ENCODE measurements at regions not wholly inside any gene's neighbourhood (a gene's known extent, or its start where the extent isn't known, plus 50 kb on each side); places are given as distances from the start of the nearest gene placed in this dataset.

DNA sequence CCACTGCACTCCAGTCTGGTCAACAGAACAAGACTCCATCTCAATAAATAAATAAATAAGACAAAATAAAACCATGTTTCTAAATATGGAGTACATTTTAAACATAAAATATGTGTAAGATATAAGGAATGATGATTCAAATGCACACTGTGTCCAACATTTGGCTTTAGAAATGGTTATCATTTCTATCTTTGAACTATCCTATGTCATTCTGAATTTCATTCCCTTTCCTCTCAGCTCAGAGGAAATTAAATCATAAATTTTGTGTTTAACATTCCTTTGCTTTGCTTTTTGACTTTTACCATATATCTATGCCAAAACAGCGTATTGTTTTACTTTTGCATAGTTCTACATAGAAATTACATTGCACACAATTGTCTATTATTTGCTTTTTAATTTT is 130.9 kb downstream of the GNAT3 start:
- Histone ChIP-seq H3K4me1 (ENCODE audit: control insufficient read depth in 4 of 4, insufficient read depth in 4 of 4, low read length in 3 of 4) (peaks cover 7 to 19% (median 14%) of the 10 kb centered on the region in 4 donors), H3K27me3 (ENCODE audit: control insufficient read depth in 4 of 4, insufficient read depth in 4 of 4, low read length in 3 of 4) (no peaks in the 10 kb centered on the region), H3K36me3 (ENCODE audit: control insufficient read depth in 4 of 4, insufficient read depth in 3 of 4, low read depth in 1 of 4, low read length in 3 of 4) (no peaks in the 10 kb centered on the region), H3K9me3 (ENCODE audit: control insufficient read depth in 4 of 4, low read length in 3 of 4) (no peaks in the 10 kb centered on the region), H3K4me3 (ENCODE audit: low read depth in 1 of 3, low read length in 3 of 3) (no peak overlapping the region), H3K27ac (ENCODE audit: low read depth in 1 of 2, low read length in 2 of 2) (no peak overlapping the region), H3K9ac (ENCODE audit: low read depth in 1 of 2, low read length in 2 of 2) (no peak overlapping the region)
- no peak for DNase-seq (ENCODE audit: low spot score)
- TF ChIP-seq HNF4A (conservative IDR thresholded peaks at IDR 0.05): no peak
- TF ChIP-seq, protein P1, sequence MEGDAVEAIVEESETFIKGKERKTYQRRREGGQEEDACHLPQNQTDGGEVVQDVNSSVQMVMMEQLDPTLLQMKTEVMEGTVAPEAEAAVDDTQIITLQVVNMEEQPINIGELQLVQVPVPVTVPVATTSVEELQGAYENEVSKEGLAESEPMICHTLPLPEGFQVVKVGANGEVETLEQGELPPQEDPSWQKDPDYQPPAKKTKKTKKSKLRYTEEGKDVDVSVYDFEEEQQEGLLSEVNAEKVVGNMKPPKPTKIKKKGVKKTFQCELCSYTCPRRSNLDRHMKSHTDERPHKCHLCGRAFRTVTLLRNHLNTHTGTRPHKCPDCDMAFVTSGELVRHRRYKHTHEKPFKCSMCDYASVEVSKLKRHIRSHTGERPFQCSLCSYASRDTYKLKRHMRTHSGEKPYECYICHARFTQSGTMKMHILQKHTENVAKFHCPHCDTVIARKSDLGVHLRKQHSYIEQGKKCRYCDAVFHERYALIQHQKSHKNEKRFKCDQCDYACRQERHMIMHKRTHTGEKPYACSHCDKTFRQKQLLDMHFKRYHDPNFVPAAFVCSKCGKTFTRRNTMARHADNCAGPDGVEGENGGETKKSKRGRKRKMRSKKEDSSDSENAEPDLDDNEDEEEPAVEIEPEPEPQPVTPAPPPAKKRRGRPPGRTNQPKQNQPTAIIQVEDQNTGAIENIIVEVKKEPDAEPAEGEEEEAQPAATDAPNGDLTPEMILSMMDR (IDR thresholded peaks at IDR 0.05; ENCODE audit: low read depth, low read length, missing input control): no peak
- TF ChIP-seq SP1 (IDR thresholded peaks at IDR 0.05): no peak
- no peak for TF ChIP-seq EGR1 (IDR thresholded peaks at IDR 0.05; ENCODE audit: low read depth in 2 of 2)
- 92% methylated on average over 1 of the region's 1 CpG for WGBS

DNA sequence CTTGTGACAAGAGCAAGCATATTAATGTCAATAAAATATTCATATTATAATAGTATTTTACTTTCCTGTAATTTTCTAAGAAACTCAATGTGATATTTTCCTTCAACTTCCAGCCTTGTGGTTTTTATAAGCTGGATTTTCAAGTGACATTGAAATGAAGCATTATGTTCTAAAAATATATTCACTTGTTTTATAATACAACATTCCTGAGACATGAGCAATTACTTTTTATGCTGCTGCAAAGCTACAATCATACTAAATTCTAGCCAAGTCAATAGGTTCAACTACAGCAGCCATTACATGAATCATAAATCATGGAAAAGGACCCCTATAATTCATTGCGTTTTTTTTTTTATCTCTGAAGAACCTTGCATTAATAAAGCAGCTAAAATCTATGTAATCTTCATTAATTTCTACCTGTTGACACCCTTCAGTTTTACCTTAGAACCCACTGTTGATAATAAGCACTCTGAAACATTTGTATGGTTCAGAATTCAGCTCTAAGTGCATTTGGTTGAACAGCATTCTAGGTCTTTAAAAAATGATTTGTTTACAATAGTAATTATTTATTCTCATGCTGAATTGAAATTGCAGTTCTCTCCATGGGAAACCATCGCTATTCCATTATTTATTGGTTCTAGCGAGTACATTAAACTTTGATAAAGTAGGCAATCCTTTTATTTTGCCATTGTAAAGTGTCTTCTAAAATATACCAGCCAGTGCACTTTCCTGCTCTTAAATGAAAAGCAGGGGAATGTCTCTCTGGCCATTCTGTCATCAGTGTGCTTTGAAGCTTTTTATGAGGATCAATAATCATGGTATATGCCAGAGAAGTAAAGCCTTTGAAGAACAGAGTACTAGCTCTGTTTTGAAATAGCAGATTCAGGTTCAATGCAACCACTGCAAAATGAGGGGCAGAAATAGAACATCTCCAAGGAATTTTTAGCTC is 132.6 kb downstream of the GNAT3 start:
- H3K27ac ChIP-seq (ENCODE audit: low read depth in 1 of 2, low read length in 2 of 2): no peak overlapping the region
- 84% methylated on average over 3 of the region's 3 CpGs for WGBS
- H3K27me3 ChIP-seq (ENCODE audit: control insufficient read depth in 4 of 4, insufficient read depth in 4 of 4, low read length in 3 of 4): no peaks in the 10 kb centered on the region
- H3K9me3 ChIP-seq (ENCODE audit: control insufficient read depth in 4 of 4, low read length in 3 of 4): no peaks in the 10 kb centered on the region
- DNase-seq (ENCODE audit: low spot score): no peak
- H3K36me3 ChIP-seq (ENCODE audit: control insufficient read depth in 4 of 4, insufficient read depth in 3 of 4, low read depth in 1 of 4, low read length in 3 of 4): no peaks in the 10 kb centered on the region
- peaks cover 4 to 15% (median 11%) of the 10 kb centered on the region in 4 donors for H3K4me1 ChIP-seq (ENCODE audit: control insufficient read depth in 4 of 4, insufficient read depth in 4 of 4, low read length in 3 of 4)
- TF ChIP-seq HNF4A (conservative IDR thresholded peaks at IDR 0.05): no peak
- TF ChIP-seq JUND (IDR thresholded peaks at IDR 0.05): peak in 1 of 2 donors; percentile 23
- H3K9ac ChIP-seq (ENCODE audit: low read depth in 1 of 2, low read length in 2 of 2): no peak overlapping the region
- no peak overlapping the region for H3K4me3 ChIP-seq (ENCODE audit: low read depth in 1 of 3, low read length in 3 of 3)

DNA sequence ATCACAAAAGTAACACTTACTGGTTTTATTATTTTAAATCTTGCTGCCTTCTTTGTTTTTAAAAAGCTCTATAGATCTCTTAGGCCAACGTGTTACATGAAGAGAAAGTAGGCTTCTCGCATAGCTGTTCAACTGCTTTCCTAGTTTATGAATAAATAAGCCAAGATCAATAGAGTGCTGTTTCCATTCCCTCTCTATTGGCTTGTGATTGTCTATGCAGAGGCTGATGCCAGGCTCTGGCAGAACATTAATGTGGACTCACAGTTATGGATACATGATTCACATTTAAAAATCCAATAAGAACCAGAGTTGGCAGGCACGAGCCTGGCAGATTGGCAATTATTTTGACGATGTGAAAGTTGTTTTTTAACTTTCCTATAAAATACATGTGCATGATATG is 137.5 kb downstream of the GNAT3 start:
- H3K4me1 ChIP-seq (ENCODE audit: control insufficient read depth in 4 of 4, insufficient read depth in 4 of 4, low read length in 3 of 4): peaks cover 3 to 16% (median 8%) of the 10 kb centered on the region in 4 donors
- no peak for DNase-seq (ENCODE audit: low spot score)
- H3K4me3 ChIP-seq (ENCODE audit: low read depth in 1 of 3, low read length in 3 of 3): peak overlapping the region in 2 of 3 donors; percentile 40 to 58
- no peaks in the 10 kb centered on the region for H3K27me3 ChIP-seq (ENCODE audit: control insufficient read depth in 4 of 4, insufficient read depth in 4 of 4, low read length in 3 of 4)
- no peaks in the 10 kb centered on the region for H3K36me3 ChIP-seq (ENCODE audit: control insufficient read depth in 4 of 4, insufficient read depth in 3 of 4, low read depth in 1 of 4, low read length in 3 of 4)
- 36% methylated on average over 4 of the region's 4 CpGs for WGBS
- H3K9me3 ChIP-seq (ENCODE audit: control insufficient read depth in 4 of 4, low read length in 3 of 4): no peaks in the 10 kb centered on the region
- H3K9ac ChIP-seq (ENCODE audit: low read depth in 1 of 2, low read length in 2 of 2): peak overlapping the region in 1 of 2 donors; percentile 91
- peak overlapping the region; percentile 41 to 58 for H3K27ac ChIP-seq (ENCODE audit: low read depth in 1 of 2, low read length in 2 of 2)
- no peak for TF ChIP-seq GABPA (IDR thresholded peaks at IDR 0.05 in 1 of 2, conservative IDR thresholded peaks at IDR 0.05 in 1 of 2)
- TF ChIP-seq NR2F2 (IDR thresholded peaks at IDR 0.05): no peak
- peak; percentile 22 to 55 for TF ChIP-seq RAD21 (IDR thresholded peaks at IDR 0.05)
- TF ChIP-seq, protein P2, sequence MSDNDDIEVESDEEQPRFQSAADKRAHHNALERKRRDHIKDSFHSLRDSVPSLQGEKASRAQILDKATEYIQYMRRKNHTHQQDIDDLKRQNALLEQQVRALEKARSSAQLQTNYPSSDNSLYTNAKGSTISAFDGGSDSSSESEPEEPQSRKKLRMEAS (IDR thresholded peaks at IDR 0.05): no peak
- peak; percentile 44 for TF ChIP-seq FOXA1 (IDR thresholded peaks at IDR 0.05)
- TF ChIP-seq, protein P3, sequence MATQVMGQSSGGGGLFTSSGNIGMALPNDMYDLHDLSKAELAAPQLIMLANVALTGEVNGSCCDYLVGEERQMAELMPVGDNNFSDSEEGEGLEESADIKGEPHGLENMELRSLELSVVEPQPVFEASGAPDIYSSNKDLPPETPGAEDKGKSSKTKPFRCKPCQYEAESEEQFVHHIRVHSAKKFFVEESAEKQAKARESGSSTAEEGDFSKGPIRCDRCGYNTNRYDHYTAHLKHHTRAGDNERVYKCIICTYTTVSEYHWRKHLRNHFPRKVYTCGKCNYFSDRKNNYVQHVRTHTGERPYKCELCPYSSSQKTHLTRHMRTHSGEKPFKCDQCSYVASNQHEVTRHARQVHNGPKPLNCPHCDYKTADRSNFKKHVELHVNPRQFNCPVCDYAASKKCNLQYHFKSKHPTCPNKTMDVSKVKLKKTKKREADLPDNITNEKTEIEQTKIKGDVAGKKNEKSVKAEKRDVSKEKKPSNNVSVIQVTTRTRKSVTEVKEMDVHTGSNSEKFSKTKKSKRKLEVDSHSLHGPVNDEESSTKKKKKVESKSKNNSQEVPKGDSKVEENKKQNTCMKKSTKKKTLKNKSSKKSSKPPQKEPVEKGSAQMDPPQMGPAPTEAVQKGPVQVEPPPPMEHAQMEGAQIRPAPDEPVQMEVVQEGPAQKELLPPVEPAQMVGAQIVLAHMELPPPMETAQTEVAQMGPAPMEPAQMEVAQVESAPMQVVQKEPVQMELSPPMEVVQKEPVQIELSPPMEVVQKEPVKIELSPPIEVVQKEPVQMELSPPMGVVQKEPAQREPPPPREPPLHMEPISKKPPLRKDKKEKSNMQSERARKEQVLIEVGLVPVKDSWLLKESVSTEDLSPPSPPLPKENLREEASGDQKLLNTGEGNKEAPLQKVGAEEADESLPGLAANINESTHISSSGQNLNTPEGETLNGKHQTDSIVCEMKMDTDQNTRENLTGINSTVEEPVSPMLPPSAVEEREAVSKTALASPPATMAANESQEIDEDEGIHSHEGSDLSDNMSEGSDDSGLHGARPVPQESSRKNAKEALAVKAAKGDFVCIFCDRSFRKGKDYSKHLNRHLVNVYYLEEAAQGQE (IDR thresholded peaks at IDR 0.05): peak; percentile 39
- TF ChIP-seq, protein P1 (IDR thresholded peaks at IDR 0.05; ENCODE audit: low read depth, low read length, missing input control): no peak
- peak; percentile 75 for TF ChIP-seq TAF1 (conservative IDR thresholded peaks at IDR 0.05)
- TF ChIP-seq HNF4A (conservative IDR thresholded peaks at IDR 0.05): peak in 1 of 2 donors; percentile 27
- peak in 1 of 2 donors; percentile 10 for TF ChIP-seq RXRA (IDR thresholded peaks at IDR 0.05)
- peak; percentile 81 for TF ChIP-seq YY1 (IDR thresholded peaks at IDR 0.05)
- TF ChIP-seq SP1 (IDR thresholded peaks at IDR 0.05): peak; percentile 72
- no peak for TF ChIP-seq JUND (IDR thresholded peaks at IDR 0.05)
- TF ChIP-seq, protein P4, sequence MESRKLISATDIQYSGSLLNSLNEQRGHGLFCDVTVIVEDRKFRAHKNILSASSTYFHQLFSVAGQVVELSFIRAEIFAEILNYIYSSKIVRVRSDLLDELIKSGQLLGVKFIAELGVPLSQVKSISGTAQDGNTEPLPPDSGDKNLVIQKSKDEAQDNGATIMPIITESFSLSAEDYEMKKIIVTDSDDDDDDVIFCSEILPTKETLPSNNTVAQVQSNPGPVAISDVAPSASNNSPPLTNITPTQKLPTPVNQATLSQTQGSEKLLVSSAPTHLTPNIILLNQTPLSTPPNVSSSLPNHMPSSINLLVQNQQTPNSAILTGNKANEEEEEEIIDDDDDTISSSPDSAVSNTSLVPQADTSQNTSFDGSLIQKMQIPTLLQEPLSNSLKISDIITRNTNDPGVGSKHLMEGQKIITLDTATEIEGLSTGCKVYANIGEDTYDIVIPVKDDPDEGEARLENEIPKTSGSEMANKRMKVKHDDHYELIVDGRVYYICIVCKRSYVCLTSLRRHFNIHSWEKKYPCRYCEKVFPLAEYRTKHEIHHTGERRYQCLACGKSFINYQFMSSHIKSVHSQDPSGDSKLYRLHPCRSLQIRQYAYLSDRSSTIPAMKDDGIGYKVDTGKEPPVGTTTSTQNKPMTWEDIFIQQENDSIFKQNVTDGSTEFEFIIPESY (IDR thresholded peaks at IDR 0.05): peak; percentile 23
- TF ChIP-seq HNF4G (IDR thresholded peaks at IDR 0.05): no peak
- peak; percentile 83 for TF ChIP-seq FOXA2 (IDR thresholded peaks at IDR 0.05)

All from liver (tissue), 8 donors.